ENCODE measurements at regions not wholly inside any gene's neighbourhood (a gene's known extent, or its start where the extent isn't known, plus 50 kb on each side); places are given as distances from the start of the nearest gene placed in this dataset.

DNA sequence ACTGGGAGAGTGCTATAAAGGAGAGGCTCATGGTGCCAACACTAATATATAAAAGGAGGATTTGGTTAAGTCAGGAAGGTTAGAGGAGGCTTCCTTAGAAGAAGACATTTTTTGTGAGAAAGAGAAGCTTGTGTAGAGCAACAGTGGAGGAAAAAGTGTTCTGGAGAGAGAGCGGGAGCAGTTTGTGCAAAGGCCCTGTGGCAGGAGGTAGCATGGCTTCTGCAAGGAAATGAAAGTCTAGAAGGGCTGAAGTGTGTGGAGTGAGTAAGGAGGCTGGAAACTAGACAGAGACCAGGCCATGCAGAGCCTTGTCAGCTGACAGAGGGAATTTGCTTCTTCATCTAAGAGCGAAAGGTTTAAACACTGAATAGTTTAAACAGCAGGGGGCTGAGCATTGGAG lies 64.4 kb upstream of the ARAP3 start:
- H3K27ac ChIP-seq (ENCODE audit: low read length), result no peak overlapping the region
- H3K4me1 ChIP-seq (ENCODE audit: insufficient read depth, low read length), result no peaks in the 10 kb centered on the region
- H3K9me3 ChIP-seq (ENCODE audit: insufficient read depth, low read length, severe bottlenecking), result no peaks in the 10 kb centered on the region
- H2AFZ ChIP-seq (ENCODE audit: low read depth, low read length), result no peak overlapping the region
- H3K9ac ChIP-seq (ENCODE audit: low read depth, low read length), result no peak overlapping the region
- ATAC-seq (ENCODE audit: insufficient read depth, low read depth), result no peak
- H4K20me1 ChIP-seq (ENCODE audit: insufficient read depth, low read length), result peaks cover 6% of the 10 kb centered on the region
- TF ChIP-seq EZH2 (IDR thresholded peaks at IDR 0.05; ENCODE audit: borderline replicate concordance, low read depth, low read length, severe bottlenecking), result no peak
- TF ChIP-seq, protein P1, sequence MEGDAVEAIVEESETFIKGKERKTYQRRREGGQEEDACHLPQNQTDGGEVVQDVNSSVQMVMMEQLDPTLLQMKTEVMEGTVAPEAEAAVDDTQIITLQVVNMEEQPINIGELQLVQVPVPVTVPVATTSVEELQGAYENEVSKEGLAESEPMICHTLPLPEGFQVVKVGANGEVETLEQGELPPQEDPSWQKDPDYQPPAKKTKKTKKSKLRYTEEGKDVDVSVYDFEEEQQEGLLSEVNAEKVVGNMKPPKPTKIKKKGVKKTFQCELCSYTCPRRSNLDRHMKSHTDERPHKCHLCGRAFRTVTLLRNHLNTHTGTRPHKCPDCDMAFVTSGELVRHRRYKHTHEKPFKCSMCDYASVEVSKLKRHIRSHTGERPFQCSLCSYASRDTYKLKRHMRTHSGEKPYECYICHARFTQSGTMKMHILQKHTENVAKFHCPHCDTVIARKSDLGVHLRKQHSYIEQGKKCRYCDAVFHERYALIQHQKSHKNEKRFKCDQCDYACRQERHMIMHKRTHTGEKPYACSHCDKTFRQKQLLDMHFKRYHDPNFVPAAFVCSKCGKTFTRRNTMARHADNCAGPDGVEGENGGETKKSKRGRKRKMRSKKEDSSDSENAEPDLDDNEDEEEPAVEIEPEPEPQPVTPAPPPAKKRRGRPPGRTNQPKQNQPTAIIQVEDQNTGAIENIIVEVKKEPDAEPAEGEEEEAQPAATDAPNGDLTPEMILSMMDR (IDR thresholded peaks at IDR 0.05; ENCODE audit: borderline replicate concordance, extremely low read depth, low read length, poor library complexity, severe bottlenecking), result no peak
- DNase-seq, result no peak
- H3K4me2 ChIP-seq (ENCODE audit: insufficient read depth, low read length), result no peak overlapping the region
- H3K36me3 ChIP-seq (ENCODE audit: insufficient read depth, low read length), result no peaks in the 10 kb centered on the region
- no peaks in the 10 kb centered on the region for H3K79me2 ChIP-seq (ENCODE audit: insufficient read depth, low read length)
- H3K27me3 ChIP-seq (ENCODE audit: insufficient read depth, low read length, poor library complexity), result peaks cover 5% of the 10 kb centered on the region
- H3K4me3 ChIP-seq (ENCODE audit: low read depth in 1 of 2, low read length in 2 of 2), result no peak overlapping the region

DNA sequence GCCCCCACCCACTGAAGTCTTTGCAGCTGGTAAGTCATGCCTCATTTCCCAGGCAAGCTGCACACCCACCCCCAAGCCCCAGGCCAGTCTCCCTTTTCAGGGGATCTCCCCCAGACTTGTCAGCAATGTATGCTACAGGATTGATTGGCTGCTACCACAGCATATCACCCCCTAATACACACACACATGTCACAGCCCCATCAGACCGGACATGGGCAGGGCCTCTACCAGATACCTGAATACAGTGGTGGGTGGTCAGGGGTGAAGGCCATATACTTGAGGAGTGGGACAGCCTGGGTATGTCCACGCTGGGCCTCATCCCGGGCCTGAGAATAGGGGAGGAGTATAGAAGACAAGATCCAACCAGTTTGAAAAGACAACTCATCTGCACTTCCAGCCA lies 63.4 kb upstream of the ARAP3 start:
- H3K27ac ChIP-seq (ENCODE audit: low read length), result no peak overlapping the region
- ATAC-seq (ENCODE audit: insufficient read depth, low read depth), result no peak
- H4K20me1 ChIP-seq (ENCODE audit: insufficient read depth, low read length), result peaks cover 6% of the 10 kb centered on the region
- H3K79me2 ChIP-seq (ENCODE audit: insufficient read depth, low read length), result no peaks in the 10 kb centered on the region
- DNase-seq, result no peak
- no peak overlapping the region for H3K4me2 ChIP-seq (ENCODE audit: insufficient read depth, low read length)
- no peak overlapping the region for H2AFZ ChIP-seq (ENCODE audit: low read depth, low read length)
- no peaks in the 10 kb centered on the region for H3K4me1 ChIP-seq (ENCODE audit: insufficient read depth, low read length)
- no peak overlapping the region for H3K9ac ChIP-seq (ENCODE audit: low read depth, low read length)
- no peaks in the 10 kb centered on the region for H3K9me3 ChIP-seq (ENCODE audit: insufficient read depth, low read length, severe bottlenecking)
- TF ChIP-seq EZH2 (IDR thresholded peaks at IDR 0.05; ENCODE audit: borderline replicate concordance, low read depth, low read length, severe bottlenecking), result no peak
- TF ChIP-seq, protein P1 (IDR thresholded peaks at IDR 0.05; ENCODE audit: borderline replicate concordance, extremely low read depth, low read length, poor library complexity, severe bottlenecking), result no peak
- H3K4me3 ChIP-seq (ENCODE audit: low read depth in 1 of 2, low read length in 2 of 2), result no peak overlapping the region
- peaks cover 5% of the 10 kb centered on the region for H3K27me3 ChIP-seq (ENCODE audit: insufficient read depth, low read length, poor library complexity)
- H3K36me3 ChIP-seq (ENCODE audit: insufficient read depth, low read length), result no peaks in the 10 kb centered on the region

DNA sequence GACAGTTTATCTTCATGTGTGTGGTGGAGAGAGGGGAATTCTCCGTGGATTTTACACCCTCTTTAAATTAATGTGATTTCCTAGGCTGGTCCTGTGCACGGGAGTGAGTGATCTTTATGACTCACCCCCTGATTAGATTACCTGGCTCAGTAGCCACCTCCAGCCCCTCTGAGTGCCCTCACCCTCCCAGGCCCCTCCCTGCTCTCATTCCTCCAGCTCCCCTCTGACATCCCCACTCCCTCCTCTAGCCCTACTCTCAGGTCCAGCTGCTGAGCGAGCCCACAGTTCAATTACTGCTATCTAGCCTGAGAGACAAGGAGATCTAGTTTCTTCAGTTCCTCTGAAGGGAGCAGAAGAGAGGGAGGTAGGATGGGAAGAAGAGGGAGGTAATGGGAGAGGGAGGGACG lies 61.8 kb upstream of the ARAP3 start:
- no peak overlapping the region for H3K9ac ChIP-seq (ENCODE audit: low read depth, low read length)
- no peak overlapping the region for H3K27ac ChIP-seq (ENCODE audit: low read length)
- H2AFZ ChIP-seq (ENCODE audit: low read depth, low read length), result no peak overlapping the region
- peaks cover 5% of the 10 kb centered on the region for H3K27me3 ChIP-seq (ENCODE audit: insufficient read depth, low read length, poor library complexity)
- H3K36me3 ChIP-seq (ENCODE audit: insufficient read depth, low read length), result no peaks in the 10 kb centered on the region
- no peak overlapping the region for H3K4me3 ChIP-seq (ENCODE audit: low read depth in 1 of 2, low read length in 2 of 2)
- H3K4me1 ChIP-seq (ENCODE audit: insufficient read depth, low read length), result no peaks in the 10 kb centered on the region
- H4K20me1 ChIP-seq (ENCODE audit: insufficient read depth, low read length), result peaks cover 6% of the 10 kb centered on the region
- no peaks in the 10 kb centered on the region for H3K9me3 ChIP-seq (ENCODE audit: insufficient read depth, low read length, severe bottlenecking)
- ATAC-seq (ENCODE audit: insufficient read depth, low read depth), result no peak
- no peak for DNase-seq
- H3K4me2 ChIP-seq (ENCODE audit: insufficient read depth, low read length), result no peak overlapping the region
- no peak for TF ChIP-seq EZH2 (IDR thresholded peaks at IDR 0.05; ENCODE audit: borderline replicate concordance, low read depth, low read length, severe bottlenecking)
- TF ChIP-seq, protein P1 (IDR thresholded peaks at IDR 0.05; ENCODE audit: borderline replicate concordance, extremely low read depth, low read length, poor library complexity, severe bottlenecking), result no peak
- no peaks in the 10 kb centered on the region for H3K79me2 ChIP-seq (ENCODE audit: insufficient read depth, low read length)

All from DND-41 (cell line).